Adrenal gland (tissue), 5 donors: ENCODE measurements at regions not wholly inside any gene's neighbourhood (a gene's known extent, or its start where the extent isn't known, plus 50 kb on each side); places are given as distances from the start of the nearest gene placed in this dataset.

ENCODE experiments used
- POLR2A ChIP-seq, 2 donors: fragments of 450-650 bp; IDR thresholded peaks; one replicate each; pipeline ENCODE4 v1.6.1; 2017; ENCODE audit warnings: antibody characterized with exemption in 2 of 2, mild to moderate bottlenecking in 2 of 2, moderate library complexity in 1 of 2
- TF ChIP-seq, protein P1 (sequence below), 6 experiments: fragments of 450-650 bp in 4 of 6; fragments of 200-600 bp in 2 of 6; sonication (generic) in 1 of 6; IDR thresholded peaks; 1 replicate in 5 of 6; 2 replicates in 1 of 6; pipeline versions ENCODE4 v1.5.1 to v1.8.0; 2016 to 2021; ENCODE audit warnings: antibody characterized with exemption in 6 of 6, mild to moderate bottlenecking in 2 of 6, moderate library complexity in 1 of 6
- donor health status: DM: no; HTN: no; CAD: no.

GRCh38 chr4:177528620-177529019 lies 86.4 kb upstream of the AGA start:
- TF ChIP-seq, protein P1, sequence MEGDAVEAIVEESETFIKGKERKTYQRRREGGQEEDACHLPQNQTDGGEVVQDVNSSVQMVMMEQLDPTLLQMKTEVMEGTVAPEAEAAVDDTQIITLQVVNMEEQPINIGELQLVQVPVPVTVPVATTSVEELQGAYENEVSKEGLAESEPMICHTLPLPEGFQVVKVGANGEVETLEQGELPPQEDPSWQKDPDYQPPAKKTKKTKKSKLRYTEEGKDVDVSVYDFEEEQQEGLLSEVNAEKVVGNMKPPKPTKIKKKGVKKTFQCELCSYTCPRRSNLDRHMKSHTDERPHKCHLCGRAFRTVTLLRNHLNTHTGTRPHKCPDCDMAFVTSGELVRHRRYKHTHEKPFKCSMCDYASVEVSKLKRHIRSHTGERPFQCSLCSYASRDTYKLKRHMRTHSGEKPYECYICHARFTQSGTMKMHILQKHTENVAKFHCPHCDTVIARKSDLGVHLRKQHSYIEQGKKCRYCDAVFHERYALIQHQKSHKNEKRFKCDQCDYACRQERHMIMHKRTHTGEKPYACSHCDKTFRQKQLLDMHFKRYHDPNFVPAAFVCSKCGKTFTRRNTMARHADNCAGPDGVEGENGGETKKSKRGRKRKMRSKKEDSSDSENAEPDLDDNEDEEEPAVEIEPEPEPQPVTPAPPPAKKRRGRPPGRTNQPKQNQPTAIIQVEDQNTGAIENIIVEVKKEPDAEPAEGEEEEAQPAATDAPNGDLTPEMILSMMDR (IDR thresholded peaks at IDR 0.05): no peak
- TF ChIP-seq POLR2A (IDR thresholded peaks at IDR 0.05): no peak
